Endothelial cell of umbilical vein (primary cell): ENCODE measurements at regions not wholly inside any gene's neighbourhood (a gene's known extent, or its start where the extent isn't known, plus 50 kb on each side); places are given as distances from the start of the nearest gene placed in this dataset.

ENCODE experiments used
- EZH2 ChIP-seq: IDR thresholded peaks from 2 replicates; pipeline ENCODE4 v1.6.1; 2012; ENCODE audit warnings: borderline replicate concordance, low read depth, mild to moderate bottlenecking, moderate library complexity, low read length, inconsistent platforms; ENCODE audit not compliant: severe bottlenecking
- FOS ChIP-seq: IDR thresholded peaks from 2 replicates; pipeline ENCODE4 v1.6.1; 2011; ENCODE audit warnings: mild to moderate bottlenecking, low read length, moderate library complexity, borderline replicate concordance; ENCODE audit not compliant: insufficient read depth
- GATA2 ChIP-seq: IDR thresholded peaks from 2 replicates; pipeline ENCODE4 v1.7.0; 2011; ENCODE audit warnings: low read depth, mild to moderate bottlenecking, moderate library complexity, mixed read lengths, low read length; ENCODE audit not compliant: insufficient read length, insufficient read depth
- JUN ChIP-seq: IDR thresholded peaks from 2 replicates; pipeline ENCODE4 v1.6.1; 2011; ENCODE audit warnings: borderline replicate concordance, low read depth; ENCODE audit not compliant: insufficient read length, insufficient read depth
- MYC ChIP-seq: IDR thresholded peaks from one replicate; pipeline ENCODE4 v1.6.1; 2011; ENCODE audit warnings: mild to moderate bottlenecking, low read depth, low read length
- POLR2A ChIP-seq: IDR thresholded peaks from 2 replicates; pipeline ENCODE4 v1.6.1; 2012; ENCODE audit warnings: low read depth, mild to moderate bottlenecking, control low read depth, low read length
- POLR2AphosphoS5 ChIP-seq: IDR thresholded peaks from 2 replicates; pipeline ENCODE4 v1.6.1; 2012; ENCODE audit warnings: low read depth, mild to moderate bottlenecking, control low read depth, low read length, moderate library complexity; ENCODE audit not compliant: insufficient read depth
- TF ChIP-seq, protein P1 (sequence below), 2 donors: IDR thresholded peaks; 1 replicate in 1 of 2; 2 replicates in 1 of 2; pipeline ENCODE4 v1.5.1; 2011; ENCODE audit warnings: low read length in 2 of 2, mild to moderate bottlenecking in 2 of 2, moderate library complexity in 2 of 2, control low read depth in 1 of 2, inconsistent platforms in 1 of 2, low read depth in 1 of 2; ENCODE audit not compliant: insufficient read depth in 1 of 2; ENCODE audit errors: extremely low read depth in 1 of 2
- TF ChIP-seq, protein P2 (sequence below): IDR thresholded peaks from 2 replicates; pipeline ENCODE4 v1.6.1; 2011; ENCODE audit not compliant: insufficient read depth, insufficient read length

DNA sequence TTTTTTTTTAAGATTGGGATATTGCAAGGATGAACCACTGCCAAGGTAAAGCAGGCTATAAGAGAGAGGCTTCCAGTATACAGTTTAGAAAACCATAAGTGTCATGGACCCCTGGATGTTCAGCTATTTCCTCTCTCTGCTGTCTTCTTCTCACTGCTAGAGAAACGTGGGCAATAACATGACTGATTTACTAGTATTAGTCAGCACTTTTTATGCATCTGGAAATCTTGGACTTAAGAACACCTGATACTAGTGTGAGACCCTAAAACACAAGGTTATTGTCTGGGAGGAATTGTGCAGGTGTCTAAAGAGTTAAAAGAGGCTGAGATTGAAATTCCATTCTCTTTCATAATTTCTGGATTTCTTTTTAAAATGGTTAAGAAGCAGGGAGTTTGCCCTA is 460.6 kb upstream of the MCTP2 start:
- TF ChIP-seq POLR2AphosphoS5, result no peak
- TF ChIP-seq, protein P1, sequence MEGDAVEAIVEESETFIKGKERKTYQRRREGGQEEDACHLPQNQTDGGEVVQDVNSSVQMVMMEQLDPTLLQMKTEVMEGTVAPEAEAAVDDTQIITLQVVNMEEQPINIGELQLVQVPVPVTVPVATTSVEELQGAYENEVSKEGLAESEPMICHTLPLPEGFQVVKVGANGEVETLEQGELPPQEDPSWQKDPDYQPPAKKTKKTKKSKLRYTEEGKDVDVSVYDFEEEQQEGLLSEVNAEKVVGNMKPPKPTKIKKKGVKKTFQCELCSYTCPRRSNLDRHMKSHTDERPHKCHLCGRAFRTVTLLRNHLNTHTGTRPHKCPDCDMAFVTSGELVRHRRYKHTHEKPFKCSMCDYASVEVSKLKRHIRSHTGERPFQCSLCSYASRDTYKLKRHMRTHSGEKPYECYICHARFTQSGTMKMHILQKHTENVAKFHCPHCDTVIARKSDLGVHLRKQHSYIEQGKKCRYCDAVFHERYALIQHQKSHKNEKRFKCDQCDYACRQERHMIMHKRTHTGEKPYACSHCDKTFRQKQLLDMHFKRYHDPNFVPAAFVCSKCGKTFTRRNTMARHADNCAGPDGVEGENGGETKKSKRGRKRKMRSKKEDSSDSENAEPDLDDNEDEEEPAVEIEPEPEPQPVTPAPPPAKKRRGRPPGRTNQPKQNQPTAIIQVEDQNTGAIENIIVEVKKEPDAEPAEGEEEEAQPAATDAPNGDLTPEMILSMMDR (IDR thresholded peaks at IDR 0.05; ENCODE audit: extremely low read depth in 1 of 2, insufficient read depth in 1 of 2, low read depth in 1 of 2, low read length in 2 of 2), result no peak
- no peak for TF ChIP-seq EZH2
- TF ChIP-seq POLR2A, result no peak
- TF ChIP-seq, protein P2, sequence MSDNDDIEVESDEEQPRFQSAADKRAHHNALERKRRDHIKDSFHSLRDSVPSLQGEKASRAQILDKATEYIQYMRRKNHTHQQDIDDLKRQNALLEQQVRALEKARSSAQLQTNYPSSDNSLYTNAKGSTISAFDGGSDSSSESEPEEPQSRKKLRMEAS, result no peak
- TF ChIP-seq MYC, result no peak
- TF ChIP-seq GATA2, result no peak
- TF ChIP-seq FOS, result no peak
- no peak for TF ChIP-seq JUN
